GM10248 (cell line): ENCODE measurements at regions not wholly inside any gene's neighbourhood (a gene's known extent, or its start where the extent isn't known, plus 50 kb on each side); places are given as distances from the start of the nearest gene placed in this dataset.

ENCODE experiments used
- CTCF ChIA-PET: fragments of 300-600 bp; sonication (Branson Sonifier 250); formaldehyde crosslinking; extraction: SDS; loops from one replicate; lab custom pipeline; 2021; ENCODE audit warnings: antibody characterized with exemption; lab: Yijun Ruan, JAX
- POLR2A ChIA-PET: fragments of 350-650 bp; sonication (Branson Sonifier 250); formaldehyde crosslinking; extraction: SDS; loops from one replicate; lab custom pipeline; 2020; ENCODE audit warnings: antibody characterized with exemption; lab: Yijun Ruan, JAX
- DNase-seq: peaks from one replicate; pipeline ENCODE4 v3.0.0; 2012; ENCODE audit errors: extremely low spot score
- TF ChIP-seq, protein P1 (sequence below): IDR thresholded peaks from 2 replicates; pipeline ENCODE4 v1.5.1; 2012; ENCODE audit warnings: mild to moderate bottlenecking, low read depth; ENCODE audit errors: extremely low read depth, missing control alignments, control extremely low read depth

DNA sequence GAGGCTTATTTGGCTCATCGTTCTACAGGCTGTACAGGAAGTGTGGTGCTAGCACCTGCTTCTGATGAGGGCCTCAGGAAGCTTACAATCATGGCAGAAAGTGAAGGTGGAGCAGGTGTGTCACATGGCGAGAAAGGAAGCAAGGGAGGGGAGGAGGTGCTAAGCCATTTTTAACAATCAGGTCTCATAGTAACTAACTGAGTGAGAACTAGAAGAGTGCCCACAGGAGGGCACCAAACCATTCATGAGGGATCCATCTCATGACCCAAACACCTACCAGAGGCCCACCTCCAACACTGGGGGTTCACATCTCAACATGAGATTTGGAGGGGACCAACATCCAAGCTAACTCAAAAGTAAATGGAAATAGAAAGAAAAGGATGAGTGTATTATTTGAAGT lies 78.1 kb downstream of the CXCL12 start:
- TF ChIP-seq, protein P1, sequence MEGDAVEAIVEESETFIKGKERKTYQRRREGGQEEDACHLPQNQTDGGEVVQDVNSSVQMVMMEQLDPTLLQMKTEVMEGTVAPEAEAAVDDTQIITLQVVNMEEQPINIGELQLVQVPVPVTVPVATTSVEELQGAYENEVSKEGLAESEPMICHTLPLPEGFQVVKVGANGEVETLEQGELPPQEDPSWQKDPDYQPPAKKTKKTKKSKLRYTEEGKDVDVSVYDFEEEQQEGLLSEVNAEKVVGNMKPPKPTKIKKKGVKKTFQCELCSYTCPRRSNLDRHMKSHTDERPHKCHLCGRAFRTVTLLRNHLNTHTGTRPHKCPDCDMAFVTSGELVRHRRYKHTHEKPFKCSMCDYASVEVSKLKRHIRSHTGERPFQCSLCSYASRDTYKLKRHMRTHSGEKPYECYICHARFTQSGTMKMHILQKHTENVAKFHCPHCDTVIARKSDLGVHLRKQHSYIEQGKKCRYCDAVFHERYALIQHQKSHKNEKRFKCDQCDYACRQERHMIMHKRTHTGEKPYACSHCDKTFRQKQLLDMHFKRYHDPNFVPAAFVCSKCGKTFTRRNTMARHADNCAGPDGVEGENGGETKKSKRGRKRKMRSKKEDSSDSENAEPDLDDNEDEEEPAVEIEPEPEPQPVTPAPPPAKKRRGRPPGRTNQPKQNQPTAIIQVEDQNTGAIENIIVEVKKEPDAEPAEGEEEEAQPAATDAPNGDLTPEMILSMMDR = no peak
- DNase-seq = no peak
- ChIA-PET CTCF (no interaction called here), POLR2A (no interaction called here)

DNA sequence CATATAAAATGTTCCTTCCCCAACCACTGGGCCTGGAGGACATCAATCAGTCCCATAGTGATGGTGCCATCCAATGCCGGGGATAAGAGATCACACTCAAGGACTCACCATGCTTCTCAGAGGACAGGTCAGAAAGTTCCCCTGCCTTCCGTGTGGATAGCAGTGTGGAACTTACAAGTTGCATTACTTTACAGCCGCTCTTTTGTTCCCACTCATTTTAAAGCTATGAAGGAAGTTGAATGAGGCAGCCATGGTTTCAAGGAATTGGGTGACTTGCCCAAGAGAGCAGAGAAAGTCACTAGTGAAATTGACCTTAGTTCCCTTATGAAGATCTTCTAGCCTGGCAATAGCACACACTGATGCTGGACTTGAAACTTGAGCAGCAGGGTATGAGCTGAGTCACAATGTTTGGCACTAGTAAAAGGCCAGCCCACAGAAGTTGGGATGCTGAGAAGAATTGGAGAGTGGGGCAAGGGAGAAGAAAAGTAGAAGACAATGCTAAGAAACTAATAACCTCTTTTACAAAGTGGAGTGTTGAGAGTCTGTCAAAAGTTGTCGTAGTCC lies 78.7 kb downstream of the CXCL12 start:
- ChIA-PET POLR2A (no interaction called here), CTCF (no interaction called here)
- DNase-seq = no peak
- TF ChIP-seq, protein P1 = no peak

DNA sequence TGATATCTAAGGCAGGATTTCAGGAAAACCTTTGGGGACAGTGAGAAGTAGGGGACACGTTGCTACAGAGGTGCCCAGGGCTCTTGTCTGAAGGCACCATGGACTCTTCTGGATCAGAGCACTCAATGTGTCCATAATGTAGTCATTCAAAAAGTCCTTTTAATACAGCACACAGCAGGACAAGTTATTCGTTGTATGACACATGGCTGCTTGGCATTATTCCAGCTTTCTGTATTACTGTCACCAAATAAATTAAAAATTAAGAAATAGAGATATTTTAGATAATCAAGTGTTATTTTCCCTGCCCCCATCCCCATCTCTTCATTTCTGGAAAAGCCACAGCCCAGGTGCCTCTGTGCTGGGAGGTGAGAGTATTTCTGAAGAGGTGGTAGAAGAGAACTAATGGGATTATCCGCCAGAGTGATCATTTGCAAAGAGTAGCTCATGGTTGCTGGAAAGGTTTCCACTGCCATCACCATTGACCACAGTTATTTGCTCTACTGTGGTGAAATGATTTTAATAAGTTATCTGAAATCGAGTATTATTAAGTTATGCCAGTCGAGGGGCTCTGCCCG lies 83.0 kb downstream of the CXCL12 start:
- DNase-seq = no peak
- TF ChIP-seq, protein P1 = no peak
- CTCF ChIA-PET = interaction anchor here (0.9 to 3.0 kb wide), 5 partner anchors 10 to 631 kb away, joined by 3 to 29 read pairs (median 4); no protein-coding TSS in a partner anchor
- POLR2A ChIA-PET = interaction anchor here (1.5 kb wide), 1 partner anchor 677 kb away, joined by 3 read pairs; the partner anchor contains the start of gene DEPP1

DNA sequence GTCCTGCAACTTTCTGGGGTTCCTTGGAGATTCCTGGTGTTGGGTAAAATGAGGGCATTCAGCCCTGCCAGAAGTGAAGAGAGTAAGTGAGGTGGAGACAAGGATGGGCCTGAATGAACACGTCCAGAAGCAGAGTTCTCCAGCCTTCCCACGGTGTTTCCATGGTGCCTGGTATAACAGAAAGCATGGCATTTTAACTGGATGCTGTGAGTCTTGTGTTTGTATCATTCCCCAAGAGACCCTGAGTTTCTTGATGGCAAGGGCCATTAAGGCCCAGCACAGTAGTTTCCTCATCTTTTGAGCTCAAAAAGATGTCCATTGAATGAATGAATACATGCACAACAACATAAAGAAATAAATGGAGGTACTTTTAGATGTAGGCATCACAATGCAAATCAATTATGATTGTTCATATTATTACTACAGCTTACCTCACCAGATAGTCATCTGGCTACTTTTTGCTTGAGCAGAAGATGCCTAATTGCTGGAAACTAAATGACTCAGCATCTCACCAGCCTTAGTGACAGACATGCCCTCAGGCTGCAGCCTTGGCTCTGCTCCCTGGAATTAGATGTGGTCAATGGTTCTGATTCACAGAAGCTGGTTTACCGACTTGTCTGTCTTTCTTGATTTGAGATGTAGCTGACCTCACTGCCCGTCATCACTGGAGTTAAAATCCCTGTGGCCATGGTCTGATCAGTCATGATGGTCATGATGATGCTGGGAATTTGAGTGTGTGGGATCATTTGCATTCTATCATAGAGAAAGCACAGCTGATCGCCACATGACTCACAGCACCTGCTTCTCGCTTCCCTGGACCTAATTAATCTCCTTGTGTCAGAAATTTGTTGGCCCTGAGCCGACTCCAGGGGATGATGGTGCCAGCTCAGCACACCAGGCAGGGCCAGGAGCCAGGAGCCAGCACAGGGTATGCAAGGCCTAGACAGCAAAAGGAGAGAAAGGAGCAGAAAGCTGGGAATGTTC lies 83.9 kb downstream of the CXCL12 start:
- POLR2A ChIA-PET = interaction anchor here (1.5 kb wide), 1 partner anchor 678 kb away, joined by 3 read pairs; the partner anchor contains the start of gene DEPP1
- TF ChIP-seq, protein P1 = no peak
- no peak for DNase-seq
- CTCF ChIA-PET = interaction anchor here (1.2 to 3.0 kb wide), 5 partner anchors 11 to 630 kb away, joined by 3 to 29 read pairs (median 4); no protein-coding TSS in a partner anchor

DNA sequence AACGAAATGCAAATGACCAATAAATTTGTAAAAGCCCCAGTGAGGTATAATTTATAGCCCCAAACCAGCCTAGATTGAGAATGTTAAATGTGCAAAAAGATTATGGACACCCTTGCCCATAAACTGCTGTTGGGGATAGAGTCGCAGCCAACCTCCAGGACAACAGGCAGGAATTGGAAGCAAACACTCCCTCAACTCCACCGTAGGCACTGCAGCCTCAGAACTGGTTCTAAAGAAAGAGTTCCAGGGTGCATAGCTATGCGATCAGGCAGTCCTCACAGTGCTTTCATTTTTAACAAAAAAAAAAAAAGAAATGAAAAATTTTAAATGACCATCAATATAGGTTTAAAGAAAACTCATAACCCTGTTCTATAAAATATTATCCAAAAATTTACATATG lies 86.2 kb downstream of the CXCL12 start:
- ChIA-PET POLR2A (no interaction called here), CTCF (no interaction called here)
- TF ChIP-seq, protein P1 = no peak
- DNase-seq = no peak

DNA sequence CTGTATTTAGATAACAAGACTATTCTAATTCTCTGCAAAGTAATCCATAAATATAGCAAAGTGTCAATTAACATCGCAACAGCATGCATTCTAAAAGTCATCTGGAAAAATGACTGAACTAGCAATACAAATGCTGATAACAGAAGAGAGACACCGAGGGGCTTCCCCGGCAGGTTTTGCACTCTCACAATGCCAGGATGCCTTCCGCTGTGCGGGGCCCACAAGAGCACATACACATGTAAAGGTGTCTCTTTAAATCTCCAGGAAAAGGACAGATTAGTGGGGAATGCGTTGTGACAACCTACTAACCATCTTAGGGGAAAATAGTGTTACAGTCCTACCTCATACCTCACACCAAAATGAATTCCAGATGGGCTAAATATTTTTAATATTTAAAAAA lies 86.9 kb downstream of the CXCL12 start:
- TF ChIP-seq, protein P1 = no peak
- CTCF ChIA-PET = no interaction called here
- POLR2A ChIA-PET = no interaction called here
- no peak for DNase-seq
